GM18867 (cell line): ENCODE measurements at regions not wholly inside any gene's neighbourhood (a gene's known extent, or its start where the extent isn't known, plus 50 kb on each side); places are given as distances from the start of the nearest gene placed in this dataset.
A peak's percentile ranks its signal among the peaks of the same experiment; 100 is the strongest.

Source experiments
- ATAC-seq: cut with Tn5 transposase; IDR thresholded peaks from one replicate; pipeline ENCODE4 v1.9.1; 2021; ENCODE audit warnings: mild to moderate bottlenecking, moderate library complexity; ENCODE audit not compliant: unreplicated experiment

DNA sequence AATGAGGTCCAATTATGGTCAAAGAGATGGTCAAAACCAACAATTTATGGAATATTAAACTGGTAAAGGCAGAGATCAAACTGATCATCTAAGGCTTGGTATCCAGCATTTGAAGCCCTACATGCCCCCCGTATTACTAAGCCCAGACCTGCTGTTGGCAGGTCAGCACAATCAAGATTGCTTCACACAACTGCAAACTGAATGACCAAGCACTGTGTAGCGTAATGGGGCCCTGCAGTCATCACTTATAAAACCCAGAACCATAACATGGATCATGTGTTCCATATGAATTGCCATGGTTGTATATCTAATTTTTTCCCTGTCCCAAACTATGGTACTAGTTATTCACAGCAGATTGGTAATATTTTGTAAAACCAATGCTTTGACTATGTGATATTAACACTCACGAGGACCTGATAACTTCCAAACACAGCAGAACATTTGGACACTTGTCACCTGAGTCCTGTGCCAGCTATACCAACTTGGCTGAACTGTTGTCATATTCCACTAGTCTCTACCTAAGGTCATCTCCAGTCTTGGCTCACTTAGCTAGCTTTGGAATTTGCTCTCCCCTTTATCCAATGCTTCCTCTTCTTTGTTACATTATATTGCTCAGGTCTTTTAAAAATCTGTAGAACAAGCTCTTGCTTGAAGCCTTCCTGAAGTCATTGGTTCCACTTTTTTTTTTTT, 81.7 kb upstream of the HMHB1 start:
- ATAC-seq: no peak

GRCh38 chr5:143729334-143729946, 82.5 kb upstream of the HMHB1 start:
- ATAC-seq: no peak

DNA sequence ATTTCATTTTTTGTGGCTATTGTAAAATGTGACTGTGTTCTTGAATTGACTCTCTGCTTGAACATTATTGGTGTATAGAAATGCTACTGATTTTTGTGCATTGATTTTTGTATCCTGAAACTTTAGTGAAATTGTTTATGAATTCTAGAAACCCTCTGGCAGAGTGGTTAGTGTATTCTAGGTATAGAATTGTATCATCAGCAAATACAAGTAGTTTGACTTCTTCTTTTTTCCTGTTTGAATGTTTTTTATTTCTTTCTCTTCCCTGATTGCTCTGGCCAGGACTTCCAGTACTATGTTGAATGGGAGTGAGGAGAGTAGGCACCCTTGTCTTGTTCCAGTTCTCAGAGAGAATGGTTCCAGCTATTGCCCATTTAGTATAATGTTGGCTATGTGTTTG, 88.8 kb upstream of the HMHB1 start:
- ATAC-seq: no peak

DNA sequence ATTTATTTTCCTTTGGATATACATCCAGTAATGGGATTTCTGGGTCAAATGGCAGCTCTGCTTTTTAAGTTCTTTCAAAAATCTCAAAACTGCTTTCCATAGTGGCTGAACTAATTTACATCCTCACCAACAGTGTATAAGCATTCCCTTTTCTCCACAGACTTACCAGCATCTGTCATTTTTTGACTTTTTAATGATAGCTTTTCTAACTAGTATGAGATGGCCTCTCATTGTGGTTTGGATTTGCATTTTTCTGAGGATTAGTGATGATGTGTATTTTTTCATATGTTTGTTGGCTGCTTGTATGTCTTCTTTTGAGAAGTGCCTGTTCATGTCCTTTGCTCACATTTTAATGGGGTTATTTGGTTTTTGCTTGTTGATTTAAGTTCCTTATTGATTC, 90.0 kb upstream of the HMHB1 start:
- no peak for ATAC-seq

- ATAC-seq: no peak
Observed at GRCh38 chr5:143720689-143721088, 91.3 kb upstream of the HMHB1 start.

DNA sequence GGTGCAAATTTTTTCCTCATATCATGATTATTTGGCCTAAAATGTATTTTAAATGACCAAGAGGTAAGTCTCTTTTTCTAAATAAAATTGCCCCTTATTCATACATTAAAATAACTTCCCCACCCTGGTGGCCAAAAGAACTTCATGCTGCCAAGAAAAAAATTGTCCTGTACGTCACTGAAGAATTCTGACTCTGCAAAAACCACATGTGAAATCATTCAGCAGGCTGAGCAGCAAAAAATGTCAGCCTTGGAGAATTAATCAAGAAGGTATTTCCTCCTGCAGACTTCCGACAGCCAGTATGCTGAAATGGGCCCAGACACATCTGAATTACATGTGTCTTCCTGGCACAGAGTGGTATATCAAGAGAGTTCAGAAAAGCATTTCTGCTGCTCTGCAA, 94.6 kb upstream of the HMHB1 start:
- no peak for ATAC-seq

DNA sequence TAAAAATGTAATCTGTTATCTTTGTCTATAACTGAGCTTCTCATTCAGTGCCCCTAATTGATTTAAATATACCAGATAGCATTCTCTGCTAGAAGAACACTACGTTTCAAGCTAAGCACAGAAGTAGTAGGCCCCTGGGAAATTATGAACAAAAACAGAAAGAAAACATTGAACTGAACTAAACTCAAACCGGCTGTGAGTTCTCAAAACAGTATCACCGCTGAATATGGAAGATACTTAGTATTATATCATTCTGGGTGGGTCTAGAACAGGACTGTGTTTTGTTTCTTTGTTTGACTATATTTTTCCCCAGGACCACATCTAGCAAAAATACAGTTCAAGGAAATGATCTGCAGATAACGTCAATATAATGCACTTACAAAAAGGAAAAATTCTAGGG, 95.1 kb upstream of the HMHB1 start:
- no peak for ATAC-seq

- ATAC-seq: no peak
Observed at GRCh38 chr5:143715616-143716015, 96.3 kb upstream of the HMHB1 start.

DNA sequence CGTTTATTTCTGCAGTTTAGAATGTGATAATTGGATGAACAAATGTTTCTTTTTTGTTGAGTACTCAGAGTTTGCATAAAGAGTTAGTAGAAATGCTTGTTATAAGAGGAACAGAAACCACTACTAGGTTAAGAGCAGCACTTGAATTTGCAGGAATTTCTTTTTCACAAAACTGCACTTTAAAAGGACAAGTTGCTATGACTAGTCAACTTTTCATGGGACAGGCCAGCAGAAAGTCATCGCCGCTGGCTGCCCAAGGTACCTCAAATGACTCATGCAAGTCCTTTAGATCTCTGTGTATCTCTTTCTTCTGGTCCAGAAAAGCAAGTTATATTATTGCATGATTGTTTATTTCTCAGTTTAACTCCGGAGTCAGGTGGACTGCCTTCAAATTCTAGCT, 97.3 kb upstream of the HMHB1 start:
- ATAC-seq: peak; percentile 91

GRCh38 chr5:143713047-143714003, 98.6 kb upstream of the HMHB1 start:
- ATAC-seq: no peak

DNA sequence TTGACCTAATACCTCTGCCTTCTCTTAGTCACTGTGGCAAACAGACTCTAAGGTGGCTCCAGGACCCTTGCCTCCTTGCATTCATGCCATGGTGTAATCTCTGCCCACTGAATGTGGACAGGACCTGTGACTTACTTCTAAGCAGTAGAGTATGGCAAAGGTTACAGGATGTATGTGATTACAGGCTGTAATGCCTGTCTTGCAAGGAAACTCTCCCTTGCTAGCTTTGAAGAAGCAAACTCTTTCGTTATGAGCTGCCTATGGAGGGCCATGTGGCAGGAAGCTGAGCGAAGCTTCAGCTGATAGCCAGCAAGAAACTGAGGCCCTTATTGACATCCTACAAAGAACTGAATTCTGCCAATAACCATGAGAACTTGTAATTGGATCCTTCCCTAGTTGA, 103.3 kb upstream of the HMHB1 start:
- ATAC-seq: no peak

DNA sequence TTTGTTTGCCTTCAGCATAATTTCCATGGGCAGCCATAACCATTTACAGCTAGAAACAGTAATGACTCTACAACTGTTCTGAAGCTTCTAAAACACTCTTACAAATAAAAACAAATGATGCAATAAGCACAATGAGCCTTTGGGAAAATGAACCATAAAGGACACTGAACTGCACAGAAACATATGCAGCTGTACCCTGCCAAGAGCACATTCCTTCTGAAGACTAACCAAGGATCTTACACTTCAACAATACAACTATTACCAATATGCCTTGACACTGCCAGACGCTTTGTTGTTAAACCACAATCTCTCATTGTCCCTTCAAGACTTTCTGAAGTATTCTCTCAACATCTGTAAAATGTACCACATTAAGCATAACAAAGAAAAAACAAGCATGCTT, 104.2 kb upstream of the HMHB1 start:
- ATAC-seq: no peak

DNA sequence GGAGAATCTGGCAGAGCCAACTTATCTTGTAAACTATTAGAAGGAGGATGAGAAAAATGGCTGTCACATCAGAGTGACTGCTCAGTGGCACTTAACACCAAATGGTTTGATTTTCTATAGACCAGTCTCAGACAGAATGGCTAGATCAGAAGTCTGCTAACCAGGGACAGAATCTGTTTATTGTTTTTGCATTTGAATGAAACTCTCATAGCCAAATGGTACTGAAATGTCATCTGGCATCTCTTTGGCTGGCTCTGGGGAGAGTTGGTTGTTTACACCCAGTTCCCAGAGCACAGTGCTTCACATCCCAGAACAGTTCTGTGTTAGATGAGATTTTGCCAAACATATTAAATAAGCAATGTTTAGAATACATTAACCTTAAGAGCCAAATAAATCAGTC, 106.6 kb upstream of the HMHB1 start:
- ATAC-seq: no peak

- ATAC-seq: no peak
Observed at GRCh38 chr5:143703659-143704058, 108.3 kb upstream of the HMHB1 start.

DNA sequence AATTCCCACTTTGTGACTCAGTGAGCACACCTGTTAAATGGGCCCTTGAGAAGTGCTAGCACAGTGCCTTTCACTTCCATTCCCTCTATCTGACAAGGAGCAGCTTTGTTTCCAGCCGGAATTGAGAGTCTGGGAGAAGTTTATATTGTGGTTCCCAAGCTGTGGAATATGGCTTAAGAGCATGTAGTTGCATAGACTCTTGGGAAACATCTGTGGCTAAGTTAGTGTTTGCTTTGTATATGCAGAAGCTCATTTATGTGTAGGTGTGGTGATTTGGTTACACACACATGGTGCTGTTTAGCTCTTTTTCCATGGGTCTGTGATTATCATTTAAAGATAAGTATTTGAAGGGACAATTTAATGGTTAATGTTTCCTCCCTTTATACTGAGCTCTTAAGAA, 110.5 kb upstream of the HMHB1 start:
- ATAC-seq: no peak

DNA sequence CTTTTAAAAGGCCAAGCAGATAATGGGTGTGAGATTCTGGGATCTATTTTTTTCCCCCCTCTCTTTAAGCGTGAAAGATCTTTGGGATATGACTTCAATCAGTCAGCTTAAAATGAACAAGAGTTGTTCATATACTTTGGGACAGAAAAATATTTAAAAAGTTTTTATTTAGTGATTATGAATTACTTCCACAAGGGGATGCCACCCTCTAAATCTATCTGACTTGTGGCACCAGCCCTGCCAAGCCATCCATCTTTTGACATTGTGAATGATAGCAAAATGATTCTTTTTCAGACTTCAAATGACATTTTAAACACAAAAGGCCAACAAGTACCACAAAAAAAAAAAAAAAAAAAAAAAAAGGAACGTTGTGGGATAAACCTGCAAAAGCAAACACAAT, 111.0 kb upstream of the HMHB1 start:
- ATAC-seq: no peak

- no peak for ATAC-seq
Observed at GRCh38 chr5:143699121-143699520, 112.8 kb upstream of the HMHB1 start.

DNA sequence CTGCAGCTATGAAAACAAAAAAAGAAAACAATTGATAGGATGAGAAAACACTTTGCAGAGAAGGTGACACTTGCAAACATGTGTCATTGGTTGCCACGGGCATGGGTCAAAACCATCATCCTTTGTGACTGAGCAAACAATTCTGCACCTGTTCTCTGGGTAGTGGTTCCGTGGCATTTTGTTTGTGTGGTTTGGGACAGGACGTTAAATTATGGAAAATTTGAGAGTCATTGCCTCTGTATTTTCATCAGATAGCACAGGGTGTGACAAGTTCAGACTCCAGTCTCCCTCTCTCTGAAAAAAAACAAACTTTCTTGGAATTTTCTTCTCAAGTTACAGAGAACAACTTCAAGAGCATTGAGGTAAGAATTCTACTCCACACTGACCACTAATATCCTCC, 113.4 kb upstream of the HMHB1 start:
- ATAC-seq: no peak

GRCh38 chr5:143696921-143697320, 115.0 kb upstream of the HMHB1 start:
- no peak for ATAC-seq

- no peak for ATAC-seq
Observed at GRCh38 chr5:143695941-143696340, 116.0 kb upstream of the HMHB1 start.

- no peak for ATAC-seq
Observed at GRCh38 chr5:143695244-143695864, 116.6 kb upstream of the HMHB1 start.
